HG02642 (cell line): ENCODE measurements at regions not wholly inside any gene's neighbourhood (a gene's known extent, or its start where the extent isn't known, plus 50 kb on each side); places are given as distances from the start of the nearest gene placed in this dataset.

ENCODE experiments used
- ATAC-seq: cut with Tn5 transposase; IDR thresholded peaks from one replicate; pipeline ENCODE4 v1.9.1; 2021; ENCODE audit warnings: mild to moderate bottlenecking; ENCODE audit not compliant: unreplicated experiment, poor library complexity

GRCh38 chr4:14864365-14865030, 137.8 kb upstream of the CPEB2 start:
- no peak for ATAC-seq

GRCh38 chr4:14865031-14865366, 137.3 kb upstream of the CPEB2 start:
- ATAC-seq: no peak

GRCh38 chr4:14865804-14866203, 136.5 kb upstream of the CPEB2 start:
- no peak for ATAC-seq

DNA sequence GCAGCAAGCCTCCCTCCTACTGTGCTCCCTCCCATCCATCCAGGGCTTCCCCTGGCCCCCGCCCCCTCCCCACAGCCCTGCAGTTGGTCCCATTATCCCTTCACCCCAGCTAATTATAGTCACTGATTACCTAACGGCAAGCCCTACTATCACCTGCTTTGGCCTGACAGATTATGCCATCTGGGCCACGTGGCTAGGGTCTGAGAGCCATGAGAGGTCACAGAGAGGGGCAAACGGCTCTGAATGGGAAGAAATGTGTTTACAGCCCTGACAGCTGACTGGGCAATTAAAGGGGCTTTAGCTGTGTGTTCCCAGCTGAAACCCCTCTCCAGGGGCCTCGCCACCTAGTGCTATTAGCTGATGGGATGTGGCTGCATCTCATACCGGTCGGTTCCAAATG, 134.4 kb upstream of the CPEB2 start:
- ATAC-seq: no peak

DNA sequence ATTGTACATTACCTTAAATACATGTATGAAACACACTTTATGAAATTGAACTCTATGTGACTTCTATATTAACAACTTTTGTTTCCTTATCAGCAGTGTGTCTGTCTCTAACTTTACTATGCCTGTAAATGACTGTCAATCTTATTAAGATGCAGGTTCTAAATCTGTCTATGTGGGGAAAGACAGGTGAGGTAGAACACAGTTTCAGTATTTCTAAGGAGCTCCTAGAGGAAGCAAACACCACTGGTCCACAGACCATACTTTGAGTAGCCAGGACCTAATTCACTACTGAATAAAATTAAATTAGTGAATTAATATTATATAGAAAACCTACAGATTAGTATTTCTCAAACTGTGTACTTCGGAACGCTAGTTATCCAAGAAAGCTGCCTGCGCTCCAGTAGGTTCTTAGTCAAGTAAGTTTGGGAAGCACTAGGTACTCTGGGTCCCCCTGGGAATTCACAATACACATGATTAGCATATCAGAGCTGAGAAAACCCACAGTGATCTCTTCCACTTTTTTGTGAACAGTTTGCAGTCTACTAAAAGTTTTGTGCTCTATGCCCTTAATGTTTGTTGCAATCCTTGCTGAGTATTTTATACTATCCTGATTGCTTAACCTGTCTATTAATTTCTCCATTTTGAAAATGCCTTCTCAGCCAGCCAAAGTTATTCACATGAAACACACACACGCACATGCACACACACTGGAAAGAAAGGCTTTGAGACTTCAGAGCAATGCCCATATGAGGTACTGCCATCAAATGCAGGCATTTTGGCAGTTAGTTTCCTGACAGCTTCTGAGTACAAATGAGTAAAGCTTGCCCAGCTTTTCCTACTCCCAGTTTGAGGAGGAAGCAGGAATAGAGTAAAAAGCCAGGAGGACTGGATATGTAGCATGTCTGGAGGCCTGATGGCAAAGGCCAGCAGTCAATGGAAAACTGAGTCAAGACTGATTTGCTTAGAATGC, 133.6 kb upstream of the CPEB2 start:
- no peak for ATAC-seq

- ATAC-seq: peak; percentile 39
Measured at GRCh38 chr4:14871676-14872430, 130.4 kb upstream of the CPEB2 start.

- peak; percentile 69 for ATAC-seq
Measured at GRCh38 chr4:14874990-14875389, 127.3 kb upstream of the CPEB2 start.

DNA sequence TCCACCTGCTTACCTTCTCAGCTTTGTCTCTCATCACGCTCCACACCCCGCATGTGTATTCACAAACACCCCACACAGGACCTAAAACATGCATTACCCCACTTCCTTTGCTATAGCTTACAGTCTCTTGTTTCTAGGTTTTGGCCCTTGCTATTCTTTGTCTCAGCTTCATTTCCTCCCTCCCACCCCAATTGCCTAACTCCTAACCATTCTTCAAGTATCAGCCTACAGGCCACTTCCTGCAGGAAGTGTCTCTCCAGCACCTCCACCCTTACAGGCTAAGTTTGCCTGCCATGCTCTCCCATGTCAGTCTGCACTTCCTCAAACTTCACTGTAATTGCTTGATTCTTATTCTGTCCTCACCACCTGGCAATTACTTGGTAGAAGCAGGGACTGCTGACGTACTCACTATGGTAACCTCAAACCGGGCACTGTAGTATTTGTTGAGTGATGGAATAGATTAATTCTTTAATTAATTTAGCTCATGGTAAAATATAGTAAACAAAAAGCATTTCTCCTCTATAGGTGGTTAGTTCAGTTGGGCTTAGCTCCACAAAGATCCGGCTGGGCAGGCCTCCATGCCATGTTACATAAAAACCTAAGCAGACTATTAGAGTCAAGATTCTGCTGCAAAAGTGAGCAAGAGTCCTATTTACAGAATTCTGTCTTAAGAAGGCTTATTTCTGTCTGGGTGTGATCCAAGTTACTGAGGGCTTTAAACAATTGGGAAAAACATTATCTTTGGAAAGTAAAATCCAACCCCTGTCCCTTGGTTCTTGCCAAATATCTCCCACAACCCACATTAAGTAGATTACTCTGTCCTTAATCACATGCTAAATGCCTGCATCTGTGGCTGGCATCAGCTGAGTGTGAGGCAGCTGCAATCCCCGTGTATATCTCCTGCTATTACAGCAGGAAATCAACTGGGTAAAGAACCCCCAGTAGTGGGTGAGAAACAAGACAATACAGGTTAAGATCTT, 124.7 kb upstream of the CPEB2 start:
- ATAC-seq: peak; percentile 39

DNA sequence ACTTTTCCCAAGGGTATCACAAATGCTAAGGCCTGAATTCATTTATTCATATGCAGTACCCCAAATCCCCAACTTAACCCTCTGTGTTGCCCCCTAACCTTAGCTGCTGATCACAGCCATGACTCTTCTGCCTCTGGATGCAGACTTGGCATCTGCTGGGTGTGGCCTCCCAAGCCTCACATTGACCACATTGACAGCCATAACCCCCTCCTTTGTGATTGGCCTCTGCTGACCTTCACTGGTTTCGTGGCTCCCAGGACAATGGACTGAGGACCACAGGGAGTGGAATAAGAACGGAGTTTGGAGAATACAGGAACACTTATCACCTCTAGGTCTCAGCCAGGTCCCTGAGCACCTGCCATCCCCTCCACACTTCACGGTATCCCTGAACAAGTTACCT, 123.6 kb upstream of the CPEB2 start:
- ATAC-seq: no peak

- ATAC-seq: no peak
Measured at GRCh38 chr4:14879683-14880082, 122.6 kb upstream of the CPEB2 start.

DNA sequence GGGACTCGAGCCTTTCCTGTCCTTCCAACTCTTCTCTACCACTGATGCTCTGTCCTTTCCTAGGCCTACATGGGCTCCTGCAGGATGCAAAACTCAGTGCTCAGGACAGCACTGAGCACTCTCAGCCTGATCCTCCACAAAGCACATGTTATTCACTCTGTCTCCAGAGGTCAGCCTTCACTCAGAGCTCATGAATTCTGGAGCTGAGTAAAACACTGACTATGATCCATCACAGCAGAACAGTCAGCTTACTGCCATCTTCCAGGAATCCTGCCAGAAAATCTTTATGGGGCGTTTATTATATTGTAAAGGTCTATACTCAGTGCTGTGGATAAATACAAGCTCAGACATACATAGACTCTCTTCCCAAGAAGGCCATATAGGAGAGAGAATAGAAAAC, 121.5 kb upstream of the CPEB2 start:
- ATAC-seq: no peak

DNA sequence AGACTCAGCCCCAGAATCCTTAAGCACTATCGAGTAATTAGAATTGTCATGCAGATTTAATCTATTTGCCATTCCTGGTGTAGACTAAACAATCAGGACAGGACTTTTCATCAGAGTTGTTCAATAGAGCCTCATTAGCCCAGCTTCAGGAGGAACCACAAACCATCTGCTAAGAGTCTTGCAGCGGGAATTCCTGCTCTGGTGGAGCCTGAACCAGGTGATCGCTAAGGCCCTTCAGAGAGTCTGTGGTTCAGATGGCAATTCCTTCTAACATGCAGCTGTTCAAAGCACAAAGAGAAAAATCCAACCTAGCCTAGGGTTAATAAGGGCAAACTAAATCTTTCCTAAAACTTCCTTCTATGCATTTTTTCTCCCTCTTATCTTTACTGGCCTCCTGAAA, 119.1 kb upstream of the CPEB2 start:
- no peak for ATAC-seq

- no peak for ATAC-seq
Measured at GRCh38 chr4:14883661-14884060, 118.6 kb upstream of the CPEB2 start.

- no peak for ATAC-seq
Measured at GRCh38 chr4:14887842-14888433, 114.3 kb upstream of the CPEB2 start.

GRCh38 chr4:14888790-14889572, 113.3 kb upstream of the CPEB2 start:
- ATAC-seq: no peak

DNA sequence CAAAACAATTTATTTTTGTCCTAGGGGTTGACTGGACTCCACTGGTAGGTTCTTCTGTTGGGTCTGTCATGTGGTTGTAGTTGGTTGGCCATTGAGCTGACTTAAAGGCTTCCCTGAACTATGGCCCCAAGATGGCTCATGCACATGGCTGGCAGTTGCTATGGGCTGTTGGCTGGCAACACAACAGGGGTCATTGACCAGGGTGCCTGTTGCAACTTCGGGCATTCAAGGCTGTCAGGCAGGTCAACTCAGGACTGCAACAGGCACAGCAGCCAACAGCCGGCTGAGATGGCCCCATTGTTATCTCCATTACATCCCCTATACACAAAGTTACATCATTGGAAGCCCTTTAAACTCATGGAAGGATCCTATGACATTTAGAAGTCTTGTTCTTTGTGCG, 109.7 kb upstream of the CPEB2 start:
- no peak for ATAC-seq

DNA sequence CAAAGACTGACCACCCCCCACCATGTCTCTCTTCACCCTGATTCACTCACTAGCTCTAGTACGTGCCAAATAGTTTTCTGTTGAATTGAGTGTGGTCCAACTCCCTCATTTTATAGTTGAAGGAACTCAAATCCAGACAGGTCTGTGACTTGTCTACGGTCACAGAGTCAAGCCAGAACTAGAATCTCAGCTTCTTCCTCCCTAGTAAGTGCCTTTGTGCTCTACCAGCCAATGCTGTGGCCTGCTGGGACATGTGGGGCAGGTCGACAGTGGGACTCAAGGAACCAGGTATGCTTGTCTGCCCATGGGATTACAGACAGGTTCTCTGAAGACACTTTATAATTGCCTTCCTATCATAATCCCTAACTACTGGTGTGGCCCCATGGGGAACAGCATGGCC, 108.6 kb upstream of the CPEB2 start:
- no peak for ATAC-seq

DNA sequence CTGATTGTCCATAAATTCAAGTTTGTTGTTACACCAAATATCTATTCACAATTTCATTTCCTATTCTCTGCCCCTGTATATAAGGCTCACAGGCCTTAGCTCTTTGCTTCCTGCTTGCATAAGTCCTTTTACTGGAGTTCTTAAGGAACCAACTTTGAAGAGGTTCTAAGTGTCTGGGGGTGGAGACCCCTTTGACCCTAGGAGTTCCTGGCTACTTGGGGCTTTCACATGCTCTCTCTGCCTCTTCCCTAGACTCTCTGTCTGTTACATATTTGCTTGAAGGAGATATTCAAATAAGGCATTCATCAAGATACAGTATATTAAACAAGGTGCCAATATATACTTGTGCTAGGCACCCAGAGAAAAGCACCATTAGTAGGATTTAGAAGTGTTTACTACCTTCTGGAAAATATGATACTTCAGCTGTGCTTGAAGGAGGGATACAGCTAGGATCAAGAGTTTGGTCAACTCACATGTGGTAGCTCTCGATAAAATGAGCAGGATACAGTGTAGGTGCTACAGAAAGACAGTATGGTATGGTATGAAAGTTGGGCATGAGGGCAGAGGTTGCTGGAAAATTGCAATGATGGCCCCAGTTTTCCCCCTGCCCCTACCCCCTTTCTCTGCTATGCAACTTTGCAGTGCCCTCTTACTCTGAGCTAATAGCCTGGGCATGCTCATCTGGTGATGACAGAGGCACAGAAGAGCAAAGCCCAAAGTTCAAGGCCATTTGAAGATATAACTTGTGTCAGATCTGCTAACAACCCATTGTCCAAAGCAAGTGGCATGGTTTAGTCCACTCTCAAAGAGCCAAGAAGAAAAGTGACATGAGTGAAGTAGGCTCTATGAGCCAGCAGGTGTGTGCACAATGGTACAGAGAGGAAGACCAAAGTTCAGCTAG, 107.6 kb upstream of the CPEB2 start:
- ATAC-seq: no peak
